ENCODE measurements at regions not wholly inside any gene's neighbourhood (a gene's known extent, or its start where the extent isn't known, plus 50 kb on each side); places are given as distances from the start of the nearest gene placed in this dataset.

DNA sequence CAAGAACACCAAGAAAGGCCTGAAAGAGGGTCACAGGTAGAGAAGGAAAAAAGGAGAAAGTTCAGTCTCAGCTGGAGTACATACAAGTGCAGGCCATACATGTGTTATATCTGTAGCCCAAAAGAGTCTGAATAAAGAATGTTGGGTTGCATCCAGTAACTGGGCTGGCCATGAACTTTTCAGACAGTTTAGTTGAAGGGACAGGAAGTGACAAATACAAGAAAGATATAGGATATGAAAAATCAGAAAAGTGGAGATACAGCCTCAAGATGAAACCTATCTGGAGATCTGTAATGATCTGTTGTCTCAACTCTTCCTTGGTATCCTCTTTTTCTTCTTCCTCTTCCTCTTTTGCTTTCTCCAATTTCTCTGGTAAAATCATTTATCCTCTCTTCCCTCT is 671.7 kb downstream of the MECOM start:
- TF ChIP-seq, protein P1, sequence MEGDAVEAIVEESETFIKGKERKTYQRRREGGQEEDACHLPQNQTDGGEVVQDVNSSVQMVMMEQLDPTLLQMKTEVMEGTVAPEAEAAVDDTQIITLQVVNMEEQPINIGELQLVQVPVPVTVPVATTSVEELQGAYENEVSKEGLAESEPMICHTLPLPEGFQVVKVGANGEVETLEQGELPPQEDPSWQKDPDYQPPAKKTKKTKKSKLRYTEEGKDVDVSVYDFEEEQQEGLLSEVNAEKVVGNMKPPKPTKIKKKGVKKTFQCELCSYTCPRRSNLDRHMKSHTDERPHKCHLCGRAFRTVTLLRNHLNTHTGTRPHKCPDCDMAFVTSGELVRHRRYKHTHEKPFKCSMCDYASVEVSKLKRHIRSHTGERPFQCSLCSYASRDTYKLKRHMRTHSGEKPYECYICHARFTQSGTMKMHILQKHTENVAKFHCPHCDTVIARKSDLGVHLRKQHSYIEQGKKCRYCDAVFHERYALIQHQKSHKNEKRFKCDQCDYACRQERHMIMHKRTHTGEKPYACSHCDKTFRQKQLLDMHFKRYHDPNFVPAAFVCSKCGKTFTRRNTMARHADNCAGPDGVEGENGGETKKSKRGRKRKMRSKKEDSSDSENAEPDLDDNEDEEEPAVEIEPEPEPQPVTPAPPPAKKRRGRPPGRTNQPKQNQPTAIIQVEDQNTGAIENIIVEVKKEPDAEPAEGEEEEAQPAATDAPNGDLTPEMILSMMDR (IDR thresholded peaks at IDR 0.05) = no peak
- no peak for TF ChIP-seq POLR2A (IDR thresholded peaks at IDR 0.05)

Measured in adrenal gland (tissue), 5 donors.